Cardiac muscle cell (in vitro differentiated cells and primary cell): ENCODE measurements at regions not wholly inside any gene's neighbourhood (a gene's known extent, or its start where the extent isn't known, plus 50 kb on each side); places are given as distances from the start of the nearest gene placed in this dataset.

Source experiments
- DNase-seq, 2 donors: peaks; one replicate each; pipeline versions ENCODE4 v3.0.0 to v3.0.0-alpha.2; 2010 to 2017; ENCODE audit warnings: low read depth in 1 of 2, low spot score in 1 of 2
- H3K27ac ChIP-seq: fragments of 200-600 bp; sonication (generic); 2 replicates; pipeline ENCODE4 v1.5.1; 2016
- H3K27me3 ChIP-seq: fragments of 200-600 bp; sonication (generic); 2 replicates; pipeline ENCODE4 v1.6.0; 2016; ENCODE audit warnings: control low read depth
- H3K36me3 ChIP-seq: fragments of 200-600 bp; sonication (generic); 2 replicates; pipeline ENCODE4 v1.5.1; 2016; ENCODE audit warnings: control low read depth
- H3K4me1 ChIP-seq: fragments of 200-600 bp; sonication (generic); 2 replicates; pipeline ENCODE4 v1.8.1; 2017; ENCODE audit warnings: low read depth, mild to moderate bottlenecking, mixed run types
- H3K4me3 ChIP-seq: fragments of 200-600 bp; sonication (generic); 2 replicates; pipeline ENCODE4 v1.5.1; 2016; ENCODE audit warnings: mild to moderate bottlenecking
- H3K9me3 ChIP-seq: fragments of 200-600 bp; sonication (generic); 2 replicates; pipeline ENCODE4 v1.5.1; 2017; ENCODE audit warnings: low read depth, mild to moderate bottlenecking, control low read depth
- TF ChIP-seq, protein P1 (sequence below): IDR thresholded peaks from 2 replicates; pipeline ENCODE4 v1.5.1; 2012; ENCODE audit warnings: low read depth, mild to moderate bottlenecking, low read length

DNA sequence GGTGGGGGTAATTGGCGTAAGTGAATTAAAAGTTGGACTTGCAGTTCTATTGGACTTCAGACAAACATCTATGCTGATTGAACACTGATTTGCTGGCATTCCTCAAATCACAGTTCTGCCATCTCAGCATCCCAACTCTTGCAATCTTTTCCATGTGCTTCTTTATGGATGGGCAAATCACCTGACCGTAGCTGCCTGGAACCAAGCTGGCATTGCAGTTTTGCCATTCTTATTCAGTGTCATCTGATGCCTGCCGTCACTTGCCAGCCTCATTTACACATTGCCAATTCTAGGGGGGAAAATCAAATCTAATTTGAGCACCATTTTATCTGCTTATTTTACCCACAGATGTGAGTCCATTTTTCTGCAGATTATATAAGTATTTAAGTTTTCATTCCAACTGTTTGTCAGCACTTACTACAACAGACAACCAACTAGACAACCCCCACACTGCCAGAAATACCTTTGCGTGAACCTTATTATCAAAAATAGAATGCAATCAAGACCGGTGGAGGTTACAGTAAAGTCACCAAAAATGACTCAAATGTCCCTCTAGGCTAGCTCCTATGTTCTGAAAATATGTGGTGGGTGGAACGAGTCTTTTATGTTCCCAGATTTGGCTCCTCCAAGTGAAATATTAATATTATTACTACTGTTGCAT is 172.3 kb upstream of the CTBP2 start:
- TF ChIP-seq, protein P1, sequence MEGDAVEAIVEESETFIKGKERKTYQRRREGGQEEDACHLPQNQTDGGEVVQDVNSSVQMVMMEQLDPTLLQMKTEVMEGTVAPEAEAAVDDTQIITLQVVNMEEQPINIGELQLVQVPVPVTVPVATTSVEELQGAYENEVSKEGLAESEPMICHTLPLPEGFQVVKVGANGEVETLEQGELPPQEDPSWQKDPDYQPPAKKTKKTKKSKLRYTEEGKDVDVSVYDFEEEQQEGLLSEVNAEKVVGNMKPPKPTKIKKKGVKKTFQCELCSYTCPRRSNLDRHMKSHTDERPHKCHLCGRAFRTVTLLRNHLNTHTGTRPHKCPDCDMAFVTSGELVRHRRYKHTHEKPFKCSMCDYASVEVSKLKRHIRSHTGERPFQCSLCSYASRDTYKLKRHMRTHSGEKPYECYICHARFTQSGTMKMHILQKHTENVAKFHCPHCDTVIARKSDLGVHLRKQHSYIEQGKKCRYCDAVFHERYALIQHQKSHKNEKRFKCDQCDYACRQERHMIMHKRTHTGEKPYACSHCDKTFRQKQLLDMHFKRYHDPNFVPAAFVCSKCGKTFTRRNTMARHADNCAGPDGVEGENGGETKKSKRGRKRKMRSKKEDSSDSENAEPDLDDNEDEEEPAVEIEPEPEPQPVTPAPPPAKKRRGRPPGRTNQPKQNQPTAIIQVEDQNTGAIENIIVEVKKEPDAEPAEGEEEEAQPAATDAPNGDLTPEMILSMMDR, result no peak
- DNase-seq, result no peak
- Histone ChIP-seq H3K27me3 (no peaks in the 10 kb centered on the region), H3K4me3 (no peak overlapping the region), H3K9me3 (no peaks in the 10 kb centered on the region), H3K36me3 (no peaks in the 10 kb centered on the region), H3K4me1 (no peaks in the 10 kb centered on the region), H3K27ac (no peak overlapping the region)

DNA sequence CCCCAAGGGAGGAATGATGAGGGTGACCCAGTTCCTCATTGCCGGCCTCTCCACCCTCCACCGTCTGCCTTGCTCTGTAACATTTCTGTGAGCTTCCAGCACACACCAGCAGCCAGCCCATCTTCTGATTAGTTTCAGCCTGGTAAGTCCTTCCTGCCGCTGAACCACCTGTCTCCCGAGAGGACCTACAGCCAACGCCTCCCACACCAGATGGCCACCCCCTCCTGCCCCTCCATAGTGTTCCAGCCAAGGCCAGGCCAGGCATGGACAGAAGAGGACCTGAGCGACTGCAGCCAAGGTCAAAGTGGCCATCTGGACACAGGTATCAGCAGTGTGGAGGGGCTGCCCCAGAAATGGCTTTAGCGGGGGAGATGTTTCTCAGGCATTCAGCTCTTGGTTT is 170.7 kb upstream of the CTBP2 start:
- TF ChIP-seq, protein P1, result no peak
- Histone ChIP-seq H3K36me3 (no peaks in the 10 kb centered on the region), H3K27ac (no peak overlapping the region), H3K4me3 (no peak overlapping the region), H3K27me3 (no peaks in the 10 kb centered on the region), H3K9me3 (no peaks in the 10 kb centered on the region), H3K4me1 (no peaks in the 10 kb centered on the region)
- no peak for DNase-seq

DNA sequence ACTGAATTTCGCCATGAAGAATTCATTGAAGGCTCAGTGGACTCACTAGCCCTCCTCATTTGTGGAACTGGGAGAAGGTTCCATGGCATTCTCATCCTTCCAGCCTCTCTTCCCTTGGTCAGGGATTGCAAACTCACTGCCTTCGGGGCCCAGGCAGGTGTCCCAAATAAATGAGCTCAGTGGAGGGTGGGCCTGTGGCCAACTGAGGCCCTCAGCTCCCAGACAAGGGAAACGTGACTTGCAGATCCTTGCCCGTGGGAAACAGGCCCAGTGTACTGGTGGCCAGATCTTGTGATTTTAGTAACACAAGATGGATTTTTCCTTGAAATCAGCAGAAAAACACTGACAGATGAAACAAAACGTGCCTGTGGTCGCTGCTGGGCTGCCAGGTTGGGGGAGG is 168.7 kb upstream of the CTBP2 start:
- Histone ChIP-seq H3K4me1 (no peaks in the 10 kb centered on the region), H3K36me3 (no peaks in the 10 kb centered on the region), H3K9me3 (no peaks in the 10 kb centered on the region), H3K27ac (no peak overlapping the region), H3K27me3 (no peaks in the 10 kb centered on the region), H3K4me3 (no peak overlapping the region)
- TF ChIP-seq, protein P1, result no peak
- DNase-seq, result no peak

- Histone ChIP-seq H3K27ac (no peak overlapping the region), H3K4me3 (no peak overlapping the region), H3K27me3 (no peaks in the 10 kb centered on the region), H3K4me1 (no peaks in the 10 kb centered on the region), H3K9me3 (no peaks in the 10 kb centered on the region), H3K36me3 (no peaks in the 10 kb centered on the region)
- TF ChIP-seq, protein P1, result no peak
- no peak for DNase-seq
Observed at GRCh38 chr10:125325326-125325725, 165.0 kb upstream of the CTBP2 start.

GRCh38 chr10:125316436-125316835 is 156.1 kb upstream of the CTBP2 start:
- Histone ChIP-seq H3K27ac (no peak overlapping the region), H3K4me3 (no peak overlapping the region), H3K9me3 (no peaks in the 10 kb centered on the region), H3K36me3 (no peaks in the 10 kb centered on the region), H3K27me3 (no peaks in the 10 kb centered on the region), H3K4me1 (no peaks in the 10 kb centered on the region)
- no peak for DNase-seq
- TF ChIP-seq, protein P1, result no peak

DNA sequence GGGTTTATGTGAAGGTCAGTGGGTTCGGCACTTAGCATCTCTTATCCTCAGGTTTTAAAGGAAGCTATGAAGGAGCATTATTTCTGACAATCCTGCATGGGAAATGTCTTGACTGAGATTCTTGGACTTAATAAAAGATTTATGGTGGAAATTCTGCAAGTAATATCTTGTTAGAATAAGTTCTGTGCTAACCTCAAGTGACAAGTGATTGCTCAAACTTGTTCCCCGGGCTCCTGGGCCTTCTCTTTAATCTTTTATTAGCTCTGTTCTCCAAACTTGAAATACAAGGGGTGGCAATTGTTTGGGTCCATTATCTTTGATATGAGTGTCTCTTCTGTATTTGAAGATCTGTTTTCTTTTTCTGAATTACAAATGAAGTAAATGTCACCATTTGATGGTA is 140.6 kb upstream of the CTBP2 start:
- Histone ChIP-seq H3K27me3 (no peaks in the 10 kb centered on the region), H3K4me3 (no peak overlapping the region), H3K27ac (no peak overlapping the region), H3K4me1 (no peaks in the 10 kb centered on the region), H3K9me3 (no peaks in the 10 kb centered on the region), H3K36me3 (no peaks in the 10 kb centered on the region)
- no peak for DNase-seq
- TF ChIP-seq, protein P1, result no peak
